ENCODE measurements at regions not wholly inside any gene's neighbourhood (a gene's known extent, or its start where the extent isn't known, plus 50 kb on each side); places are given as distances from the start of the nearest gene placed in this dataset.

DNA sequence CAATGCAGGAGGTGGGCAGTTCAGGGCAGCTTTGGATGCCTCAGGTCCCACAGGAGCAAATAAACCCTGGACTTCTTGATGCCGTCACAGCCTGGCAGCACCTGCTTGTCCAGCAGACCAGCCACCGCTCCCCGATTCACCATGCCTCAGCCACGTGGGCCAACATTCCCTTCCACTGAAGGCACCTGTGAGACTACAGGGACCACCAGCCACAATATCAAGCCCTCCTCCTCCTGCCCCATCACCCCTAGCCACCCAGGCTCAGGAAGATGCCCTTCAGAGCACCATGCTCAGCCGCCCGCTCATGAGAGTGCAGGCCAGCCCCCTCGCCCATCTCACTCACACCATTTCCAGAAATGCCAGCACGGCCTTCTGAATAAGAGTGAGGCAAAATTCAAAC, 234.7 kb downstream of the SYK start:
- TF ChIP-seq, protein P1, sequence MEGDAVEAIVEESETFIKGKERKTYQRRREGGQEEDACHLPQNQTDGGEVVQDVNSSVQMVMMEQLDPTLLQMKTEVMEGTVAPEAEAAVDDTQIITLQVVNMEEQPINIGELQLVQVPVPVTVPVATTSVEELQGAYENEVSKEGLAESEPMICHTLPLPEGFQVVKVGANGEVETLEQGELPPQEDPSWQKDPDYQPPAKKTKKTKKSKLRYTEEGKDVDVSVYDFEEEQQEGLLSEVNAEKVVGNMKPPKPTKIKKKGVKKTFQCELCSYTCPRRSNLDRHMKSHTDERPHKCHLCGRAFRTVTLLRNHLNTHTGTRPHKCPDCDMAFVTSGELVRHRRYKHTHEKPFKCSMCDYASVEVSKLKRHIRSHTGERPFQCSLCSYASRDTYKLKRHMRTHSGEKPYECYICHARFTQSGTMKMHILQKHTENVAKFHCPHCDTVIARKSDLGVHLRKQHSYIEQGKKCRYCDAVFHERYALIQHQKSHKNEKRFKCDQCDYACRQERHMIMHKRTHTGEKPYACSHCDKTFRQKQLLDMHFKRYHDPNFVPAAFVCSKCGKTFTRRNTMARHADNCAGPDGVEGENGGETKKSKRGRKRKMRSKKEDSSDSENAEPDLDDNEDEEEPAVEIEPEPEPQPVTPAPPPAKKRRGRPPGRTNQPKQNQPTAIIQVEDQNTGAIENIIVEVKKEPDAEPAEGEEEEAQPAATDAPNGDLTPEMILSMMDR (IDR thresholded peaks at IDR 0.05; ENCODE audit: low read depth, low read length, poor library complexity, severe bottlenecking), result no peak
- no peak for TF ChIP-seq EZH2phosphoT487 (IDR thresholded peaks at IDR 0.05; ENCODE audit: borderline replicate concordance, low read length)

Measured in DOHH2 (cell line).